DMS 273 (cell line): ENCODE measurements at regions not wholly inside any gene's neighbourhood (a gene's known extent, or its start where the extent isn't known, plus 50 kb on each side); places are given as distances from the start of the nearest gene placed in this dataset.

Experiments used
- DNase-seq: peaks from one replicate; lab custom pipeline; 2025; ENCODE audit not compliant: unreplicated experiment; lab: John Stamatoyannopoulos, UW

DNA sequence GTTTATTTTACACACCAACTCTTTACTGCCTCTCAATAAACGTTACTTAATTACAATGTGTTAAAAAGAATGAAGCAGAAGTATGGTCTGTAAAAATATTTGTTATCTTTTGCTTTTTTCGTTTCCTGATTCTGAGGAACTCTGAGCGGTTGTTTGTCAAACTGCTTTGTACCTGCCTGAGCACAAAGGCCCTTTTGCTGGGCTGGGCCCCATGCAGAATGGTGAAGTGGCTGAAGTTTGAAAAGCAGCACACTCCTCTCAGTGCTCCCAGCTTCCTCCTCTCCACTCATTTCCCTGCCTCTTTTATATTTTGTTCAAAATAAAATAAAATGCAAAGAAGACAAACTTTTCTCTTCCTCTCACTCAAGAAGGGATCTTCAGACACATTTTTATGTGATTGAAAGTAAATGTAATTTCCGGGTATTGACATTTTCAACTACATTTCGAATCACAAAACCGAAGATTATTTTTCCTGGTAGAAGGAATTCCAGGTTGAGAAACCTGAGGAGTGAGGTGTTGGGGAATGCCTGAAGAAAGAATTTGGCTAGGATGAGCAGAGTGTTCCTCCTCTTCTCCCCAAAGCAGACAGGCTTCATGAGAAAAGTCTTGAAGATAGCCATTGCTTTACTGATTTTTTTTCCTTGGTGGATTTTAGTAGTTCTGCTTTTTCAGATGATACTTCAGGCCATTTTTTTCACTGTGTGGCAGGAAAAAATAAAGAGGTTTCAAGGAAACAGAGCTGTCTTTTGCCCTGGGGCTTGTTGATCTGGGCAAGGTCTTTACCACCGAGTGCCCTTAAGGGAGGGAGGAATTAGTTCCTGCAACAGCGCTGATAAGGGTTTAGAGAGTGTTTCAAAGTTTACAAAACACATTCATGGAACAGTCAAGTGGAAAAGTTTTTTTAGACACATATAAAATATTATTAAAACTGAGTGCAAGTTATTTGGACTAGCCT lies 229.8 kb downstream of the NFKBIZ start:
- no peak for DNase-seq

DNA sequence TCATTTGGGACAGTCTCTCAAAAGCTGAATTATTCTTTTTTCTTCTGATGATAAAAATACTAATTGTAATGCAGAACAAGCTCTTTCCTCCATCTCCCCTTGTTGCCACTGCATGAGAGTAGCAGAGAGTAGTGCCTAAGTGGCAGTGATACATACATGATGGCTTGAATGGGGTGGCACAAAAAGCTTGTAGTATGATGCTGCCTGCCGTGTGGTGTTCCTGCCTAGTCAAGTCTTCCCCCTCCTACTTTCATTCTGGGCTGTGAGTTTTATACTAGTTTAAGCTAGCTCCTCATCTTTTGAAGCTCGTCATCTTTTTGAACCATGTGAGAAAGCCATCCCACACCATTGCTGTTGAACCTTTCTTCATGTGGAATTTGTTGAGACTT lies 230.5 kb downstream of the NFKBIZ start:
- no peak for DNase-seq

DNA sequence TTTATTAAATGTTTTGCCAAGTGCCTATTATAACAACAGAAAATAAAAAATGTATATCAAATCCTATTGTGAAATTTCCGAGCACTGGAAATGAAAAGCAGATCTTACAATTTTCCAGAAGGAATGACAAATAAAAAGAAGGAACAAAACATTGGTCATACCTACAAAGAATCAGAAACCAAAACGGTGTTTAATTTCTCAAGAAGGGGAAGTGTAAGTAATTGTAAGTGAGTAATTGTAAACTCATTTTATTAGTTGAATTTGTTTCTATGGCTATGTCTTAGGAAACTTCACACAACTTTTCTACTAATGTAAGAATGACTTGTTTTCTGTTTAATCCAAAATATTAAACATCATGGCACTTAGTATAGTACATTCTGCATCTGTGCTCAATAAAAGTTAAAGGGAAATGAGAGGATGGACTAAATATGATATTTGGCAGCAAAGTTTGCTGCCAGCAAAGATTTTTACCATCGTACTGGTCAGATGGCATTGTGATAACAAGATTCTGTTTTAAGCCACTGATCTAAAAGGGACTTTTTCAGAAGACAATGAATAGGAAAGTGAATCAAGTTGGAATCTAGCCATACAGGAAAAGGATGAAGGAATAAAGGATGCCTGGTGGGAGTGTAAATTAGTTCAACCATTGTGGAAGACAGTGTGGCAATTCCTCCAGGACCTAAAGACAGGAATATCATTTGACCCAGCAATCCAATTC lies 232.4 kb downstream of the NFKBIZ start:
- no peak for DNase-seq

DNA sequence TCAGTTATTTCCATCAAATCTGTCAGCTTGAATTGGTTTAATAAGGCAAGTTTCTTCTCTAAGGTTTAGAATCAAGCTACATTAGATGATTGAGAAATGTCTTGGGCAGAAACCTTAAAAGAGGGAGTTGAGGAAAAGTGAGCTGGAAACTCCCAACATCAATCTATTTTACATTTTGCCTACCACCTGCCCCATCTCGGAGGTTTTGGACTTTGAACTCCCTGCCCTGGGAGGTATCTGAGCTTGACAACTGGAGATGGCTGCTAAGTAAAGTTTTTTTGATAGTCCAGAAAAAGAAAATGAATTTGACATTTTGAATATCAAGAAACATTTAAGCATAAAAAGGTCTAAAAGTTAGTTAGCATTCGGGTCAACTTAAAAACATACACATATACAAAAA lies 234.2 kb downstream of the NFKBIZ start:
- DNase-seq, result no peak

DNA sequence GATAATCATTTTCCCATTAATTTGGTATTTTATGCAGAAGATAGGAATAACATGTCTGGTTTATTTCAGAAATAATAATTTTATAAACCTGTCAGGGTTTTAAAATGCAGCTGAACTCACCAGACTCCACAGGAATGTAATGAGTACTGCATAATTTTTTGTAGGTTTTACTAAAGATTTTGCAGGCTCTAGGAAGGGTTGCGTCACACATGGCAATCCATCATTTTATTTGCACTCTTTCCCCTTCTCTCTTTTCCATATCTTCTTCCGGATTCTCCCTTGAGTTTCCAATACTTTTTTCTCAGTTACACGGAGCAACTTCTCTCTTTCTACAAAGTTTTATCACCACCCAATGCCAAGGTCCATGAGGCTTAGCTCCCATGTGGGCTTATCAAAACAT lies 234.7 kb downstream of the NFKBIZ start:
- no peak for DNase-seq

DNA sequence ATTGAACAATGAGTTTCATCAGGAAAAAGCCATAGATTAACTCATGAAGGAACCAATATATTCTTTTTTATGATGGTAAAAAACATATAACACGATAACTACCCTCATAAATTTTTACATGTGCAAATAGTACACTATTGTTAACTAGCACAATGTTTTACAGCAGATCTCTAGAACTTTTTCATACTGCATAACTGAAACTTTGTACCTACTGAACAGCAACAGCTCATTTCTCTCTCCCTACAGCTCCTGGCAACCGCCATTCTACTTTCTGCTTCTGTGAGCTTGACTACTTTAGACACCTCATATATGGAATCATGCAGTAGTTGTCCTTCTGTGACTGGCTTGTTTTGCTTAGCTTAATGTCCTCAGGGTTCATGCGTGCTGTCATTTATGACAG lies 235.4 kb downstream of the NFKBIZ start:
- no peak for DNase-seq

DNA sequence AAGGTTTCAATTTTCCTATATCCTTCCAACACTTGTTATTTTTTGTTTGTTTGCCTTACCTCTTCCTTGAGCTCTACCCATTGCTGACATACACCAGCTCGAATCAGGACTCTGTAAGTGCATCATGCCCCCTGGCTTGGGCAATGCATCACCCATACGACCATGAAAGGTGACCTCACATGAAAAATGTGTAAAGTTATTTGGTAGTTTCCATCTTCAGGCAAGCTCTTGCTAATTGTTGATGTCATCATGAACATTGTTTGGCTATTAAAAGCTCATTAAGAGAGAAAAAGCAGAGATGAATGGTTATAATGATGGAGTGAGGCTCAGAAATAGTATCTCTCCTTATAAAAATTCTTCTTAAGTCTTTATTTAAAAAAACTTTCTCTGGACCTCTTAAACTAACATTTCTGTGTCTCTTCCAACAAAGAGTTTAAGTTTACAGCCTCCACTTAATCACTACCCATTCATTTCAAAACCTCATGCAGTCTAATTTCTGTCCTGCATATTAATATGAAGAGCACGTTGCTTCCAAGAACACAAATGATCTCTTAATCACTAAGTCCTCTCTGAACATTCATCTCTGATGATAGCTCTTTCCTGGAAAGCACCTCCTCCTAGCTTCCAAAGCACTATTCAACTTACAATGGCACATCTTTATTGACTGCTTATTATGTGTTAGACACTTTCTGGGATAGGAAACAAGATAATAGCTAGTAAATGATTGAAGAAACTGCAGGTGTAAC lies 236.3 kb downstream of the NFKBIZ start:
- no peak for DNase-seq

DNA sequence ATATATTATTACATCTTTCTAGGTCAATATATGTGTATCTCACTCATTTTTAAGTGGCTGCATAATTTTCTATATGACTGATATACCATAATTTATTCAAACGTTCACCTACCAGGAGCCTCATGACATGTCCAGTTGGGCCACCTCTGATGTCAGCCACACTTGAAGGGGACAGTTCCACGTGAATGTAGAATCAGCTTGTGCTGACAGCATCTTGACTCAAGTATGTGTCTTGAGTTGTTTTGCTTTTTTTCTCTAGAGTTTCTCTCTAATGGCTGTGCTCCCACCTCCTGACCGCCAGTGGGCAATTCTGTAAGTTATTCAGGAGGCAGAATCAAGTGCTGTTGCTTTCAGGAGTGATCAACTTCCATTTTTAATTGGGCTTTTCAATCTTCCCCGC lies 237.9 kb downstream of the NFKBIZ start:
- no peak for DNase-seq

DNA sequence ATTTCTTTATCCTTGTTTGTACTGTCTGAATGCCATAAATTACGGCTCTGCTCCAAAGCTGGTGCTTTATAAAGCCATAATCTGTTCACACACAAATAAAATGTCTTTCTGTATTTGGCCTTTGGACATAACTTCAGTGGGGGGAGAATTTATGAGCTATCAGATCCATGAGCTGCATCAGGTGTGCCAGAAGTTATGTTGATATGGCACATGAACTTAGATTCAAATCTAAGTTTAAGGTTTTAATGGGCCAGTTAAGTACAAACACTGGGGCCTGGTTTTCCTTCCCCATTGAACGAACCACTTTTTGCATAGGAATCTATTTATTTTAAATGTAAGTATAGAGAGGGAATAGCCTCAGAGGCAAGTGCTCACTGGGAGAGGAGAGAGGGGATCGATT lies 239.9 kb downstream of the NFKBIZ start:
- DNase-seq, result no peak

DNA sequence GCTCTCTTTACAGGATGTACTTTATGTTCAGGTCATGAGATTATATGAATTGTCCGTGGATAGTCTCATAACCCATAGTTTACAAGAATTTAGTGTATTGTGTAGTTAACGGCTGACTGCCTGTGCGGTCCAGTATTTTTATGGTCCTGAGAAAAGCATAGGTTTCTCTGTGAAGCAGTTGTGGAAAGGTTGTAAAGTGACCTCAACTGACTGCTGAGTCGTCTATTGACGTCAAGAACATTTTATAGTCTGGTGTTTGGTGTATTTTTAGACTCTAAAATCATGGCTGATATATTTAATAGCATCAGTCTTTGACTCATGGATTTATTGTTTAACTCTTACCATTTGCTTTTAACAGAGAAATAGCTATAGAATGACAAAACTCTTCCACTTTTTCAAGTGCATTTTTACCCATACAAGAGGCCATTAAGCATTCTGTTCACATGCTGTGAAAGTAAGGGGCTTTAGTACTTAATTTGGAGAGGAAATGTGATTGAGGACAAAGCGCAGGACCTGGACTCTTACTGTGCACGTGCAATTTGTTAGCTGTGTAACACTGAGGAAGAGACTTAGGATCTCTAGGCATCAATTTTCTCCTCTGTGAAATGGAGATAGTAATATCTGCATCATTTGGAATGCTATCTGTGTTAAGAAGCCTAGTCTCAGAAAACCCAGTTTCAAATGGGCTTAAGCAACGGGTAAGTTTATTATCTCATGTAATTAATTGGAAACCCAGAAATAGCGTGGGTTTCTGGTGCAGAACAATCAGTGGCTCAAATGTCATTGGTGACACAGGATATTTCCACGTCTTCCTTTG lies 240.8 kb downstream of the NFKBIZ start:
- no peak for DNase-seq

DNA sequence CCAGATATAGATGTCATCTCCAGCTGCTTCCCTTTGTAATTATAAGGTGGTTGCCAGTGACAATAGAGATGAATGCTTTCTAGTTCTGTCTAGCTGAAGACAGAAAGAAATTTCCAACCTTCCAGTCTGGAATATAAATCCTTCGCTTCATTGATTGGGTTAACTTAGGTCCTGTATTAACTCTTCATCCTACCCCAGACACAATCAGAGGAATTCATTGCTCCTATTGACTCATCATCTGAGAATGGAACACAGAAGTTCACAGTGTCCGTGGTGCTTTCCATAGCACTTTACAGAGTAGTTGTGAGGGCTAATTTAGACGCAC lies 241.4 kb downstream of the NFKBIZ start:
- DNase-seq, result no peak

DNA sequence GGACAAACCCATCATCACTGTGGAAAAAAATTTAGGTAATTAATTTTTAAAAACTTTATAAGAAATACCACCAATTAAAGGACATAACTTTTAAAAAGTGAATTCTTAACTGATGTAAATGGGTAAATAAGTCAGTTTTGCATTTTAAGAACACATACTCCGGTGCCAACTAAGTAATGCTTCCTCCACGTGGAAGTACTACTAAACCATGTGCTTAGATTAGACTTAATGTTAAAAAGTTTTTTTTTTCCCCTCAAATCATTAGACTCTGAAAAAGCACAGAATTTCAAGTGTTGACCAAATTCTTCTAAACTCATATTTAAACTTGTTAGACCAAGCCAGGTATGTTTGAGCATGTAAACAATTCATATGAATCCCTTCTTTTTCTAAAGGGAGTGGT lies 242.0 kb downstream of the NFKBIZ start:
- DNase-seq, result no peak

DNA sequence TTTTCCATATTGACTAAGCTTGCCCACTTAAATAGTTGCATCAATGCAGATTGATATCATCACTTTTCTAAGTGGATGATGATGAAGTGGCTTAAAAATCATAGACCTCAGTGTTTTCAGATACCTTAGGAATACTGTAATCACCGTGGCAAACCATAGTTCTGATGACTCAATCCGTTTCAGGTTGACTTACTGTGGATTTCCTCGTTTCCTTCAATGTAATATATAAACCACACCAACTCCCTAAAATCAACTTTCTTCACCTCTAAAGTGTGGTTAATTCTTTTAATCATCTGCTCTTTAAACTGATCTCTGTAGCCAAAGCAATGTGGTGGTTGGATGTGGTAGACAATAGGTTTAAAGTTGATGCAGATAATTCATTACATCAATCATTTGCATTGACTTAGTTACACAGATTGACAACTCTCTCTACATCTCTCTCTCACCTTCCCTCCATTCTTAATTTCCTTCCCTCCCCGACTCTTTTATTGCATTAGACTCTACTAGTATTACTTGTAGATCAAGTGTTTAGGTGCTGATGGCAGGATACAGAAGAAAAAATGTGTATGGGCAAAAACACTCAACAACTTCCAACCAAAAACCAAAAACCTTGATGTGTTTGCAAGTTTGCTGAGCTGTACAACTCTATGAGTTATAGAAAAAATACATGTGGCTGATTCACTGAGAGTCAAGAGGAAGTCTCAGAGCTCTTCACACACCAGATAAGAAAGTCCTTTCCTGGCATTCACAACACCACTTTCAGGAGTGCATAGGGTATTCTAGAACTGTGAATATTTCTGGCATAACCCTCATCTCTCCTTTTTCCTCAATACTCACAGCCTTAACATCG lies 243.5 kb downstream of the NFKBIZ start:
- no peak for DNase-seq

DNA sequence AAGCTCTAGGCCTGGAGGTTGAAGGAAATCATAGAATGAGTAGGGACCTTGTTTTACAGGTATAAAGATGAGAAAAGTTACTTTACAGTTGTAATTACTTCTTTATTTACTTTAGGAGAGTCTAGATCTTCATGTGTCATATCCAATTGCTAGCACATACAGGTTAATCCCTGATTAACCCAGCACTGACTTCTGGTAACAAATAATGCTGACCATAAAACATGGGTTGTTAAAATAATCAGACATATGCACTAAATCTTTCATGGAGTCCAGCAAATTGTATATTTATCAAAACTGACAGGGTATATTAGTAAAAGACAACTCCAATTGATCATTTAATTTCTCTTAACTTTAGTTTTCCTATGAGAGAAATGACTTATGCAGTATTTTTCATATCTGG lies 245.2 kb downstream of the NFKBIZ start:
- no peak for DNase-seq

DNA sequence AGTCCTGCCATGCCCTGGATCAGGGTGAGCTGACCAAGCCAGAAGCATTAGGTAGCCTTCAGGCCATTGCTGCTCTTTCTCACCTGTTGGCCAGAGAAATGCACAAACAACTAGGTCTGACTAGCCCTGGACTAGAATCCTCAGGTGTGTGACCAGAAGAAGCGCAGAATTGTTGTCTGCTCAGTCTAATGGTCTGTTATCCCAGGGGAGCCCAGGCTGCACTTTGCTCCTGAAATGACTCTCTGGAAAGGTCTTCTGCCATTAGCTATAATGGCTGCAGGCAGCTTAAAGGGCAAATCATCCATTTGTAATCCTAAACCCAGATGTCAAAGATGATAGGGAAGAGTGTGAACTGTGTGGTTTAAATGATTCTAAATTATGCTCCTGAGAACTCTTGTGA lies 246.1 kb downstream of the NFKBIZ start:
- DNase-seq, result no peak

DNA sequence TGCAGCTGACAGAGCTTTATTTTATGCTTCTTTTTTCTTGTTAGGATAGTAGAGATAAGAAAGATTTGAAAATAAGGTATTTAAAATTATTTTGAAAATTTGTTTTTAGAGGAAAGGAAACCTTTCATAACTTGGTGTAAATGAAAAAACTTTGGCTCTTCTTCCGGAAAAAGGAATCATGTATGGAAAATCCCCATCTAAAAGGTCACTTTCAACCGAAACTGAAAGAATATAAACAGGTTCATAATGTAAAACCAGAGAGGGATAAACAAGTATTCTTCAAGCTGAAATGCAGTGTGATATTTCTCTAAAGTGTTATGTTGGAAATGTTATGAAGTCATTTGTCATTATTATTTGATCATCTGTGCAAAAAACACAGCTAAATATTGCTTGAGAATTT lies 246.8 kb downstream of the NFKBIZ start:
- DNase-seq, result no peak

DNA sequence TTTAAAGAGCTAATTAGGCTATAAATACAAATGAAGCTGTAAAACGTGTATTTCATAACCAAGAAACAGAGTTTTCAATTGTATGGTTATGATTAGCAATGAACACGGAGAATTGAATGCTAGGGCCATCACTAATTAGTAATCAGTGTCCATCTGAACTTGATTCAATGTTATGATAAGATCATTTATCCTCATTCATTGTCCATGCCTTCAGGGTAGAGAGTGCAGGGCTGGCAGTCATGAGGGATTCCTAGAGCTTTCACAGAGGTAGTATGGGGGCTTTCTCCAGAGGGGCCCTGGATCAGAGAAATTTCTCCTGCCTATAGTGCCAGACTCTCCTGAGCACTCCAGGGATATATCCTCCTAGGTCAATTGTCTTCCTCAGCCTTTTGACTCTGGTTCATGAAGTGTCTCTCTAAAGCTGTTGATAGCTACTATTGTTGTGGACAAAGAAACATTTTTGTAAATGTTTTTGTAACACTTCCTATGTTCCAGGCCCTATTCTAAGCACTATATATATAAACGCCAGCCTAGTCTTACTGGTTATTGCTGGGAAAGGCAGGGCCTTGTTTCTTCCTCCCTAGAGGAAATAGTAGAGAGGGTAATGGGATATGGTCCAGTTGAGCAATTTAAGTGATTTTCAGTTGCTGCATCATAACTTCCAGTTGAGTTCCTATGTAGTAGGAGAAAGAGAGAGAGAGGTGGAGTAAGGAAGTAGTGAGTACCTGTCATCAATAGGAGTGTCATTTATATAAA lies 249.0 kb downstream of the NFKBIZ start:
- DNase-seq, result no peak

DNA sequence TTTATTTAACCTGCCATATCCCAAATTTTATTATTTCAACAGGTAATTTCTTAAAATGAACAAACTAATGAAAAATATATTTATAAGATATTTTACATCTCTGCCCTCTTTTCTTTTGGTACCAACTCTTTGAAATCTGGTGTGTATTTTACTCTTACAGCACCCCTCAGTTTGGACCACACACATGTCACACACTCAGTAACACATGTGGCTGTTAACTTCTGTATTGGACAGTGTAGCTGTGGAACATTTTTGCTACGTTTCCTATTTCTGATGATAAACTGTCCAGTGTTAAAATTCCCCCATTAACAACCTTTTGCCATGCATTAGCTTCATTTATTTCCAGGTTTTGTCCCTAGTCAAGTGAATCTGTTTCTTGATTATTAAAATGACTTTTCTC lies 250.6 kb downstream of the NFKBIZ start:
- DNase-seq, result no peak

DNA sequence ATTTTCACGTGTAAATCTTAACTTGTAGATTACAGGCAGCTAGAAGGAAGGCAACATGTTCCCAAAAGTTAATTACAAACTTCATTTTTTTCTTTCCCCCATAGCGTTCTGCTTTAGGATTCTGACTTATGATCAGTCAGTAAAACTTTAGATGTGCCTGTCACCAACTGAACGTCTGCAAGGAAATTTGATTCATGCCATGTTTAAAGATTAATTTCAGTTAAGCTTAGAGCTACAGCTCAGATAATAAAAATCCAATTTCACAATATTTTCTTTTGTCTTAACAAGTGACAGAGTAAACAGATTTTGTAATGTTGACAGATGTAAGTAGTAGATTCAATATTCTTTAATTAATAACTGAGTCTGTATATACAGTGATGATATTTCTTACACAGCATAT lies 253.1 kb downstream of the NFKBIZ start:
- DNase-seq, result no peak
